Endothelial cell (in vitro differentiated cells): ENCODE measurements at regions not wholly inside any gene's neighbourhood (a gene's known extent, or its start where the extent isn't known, plus 50 kb on each side); places are given as distances from the start of the nearest gene placed in this dataset.

Source experiments
- DNase-seq: peaks from one replicate; pipeline ENCODE4 v3.0.0; 2021; ENCODE audit warnings: low spot score
- H3K27ac Mint-ChIP-seq: one replicate; pipeline ENCODE4 v1.8.0; 2021; ENCODE audit warnings: mixed read lengths, inconsistent platforms; ENCODE audit not compliant: unreplicated experiment
- H3K27me3 Mint-ChIP-seq: one replicate; pipeline ENCODE4 v1.8.0; 2021; ENCODE audit warnings: mild to moderate bottlenecking, moderate library complexity, mixed read lengths, inconsistent platforms; ENCODE audit not compliant: unreplicated experiment
- H3K36me3 Mint-ChIP-seq: one replicate; pipeline ENCODE4 v1.8.0; 2021; ENCODE audit warnings: mild to moderate bottlenecking, low read depth, mixed read lengths, inconsistent platforms; ENCODE audit not compliant: unreplicated experiment
- H3K4me1 Mint-ChIP-seq: one replicate; pipeline ENCODE4 v1.8.0; 2021; ENCODE audit warnings: mild to moderate bottlenecking, mixed read lengths, inconsistent platforms; ENCODE audit not compliant: unreplicated experiment
- H3K4me3 Mint-ChIP-seq: one replicate; pipeline ENCODE4 v1.8.0; 2021; ENCODE audit warnings: mild to moderate bottlenecking, mixed read lengths, inconsistent platforms; ENCODE audit not compliant: unreplicated experiment
- H3K9me3 Mint-ChIP-seq: one replicate; pipeline ENCODE4 v1.8.0; 2021; ENCODE audit warnings: mixed read lengths, inconsistent platforms; ENCODE audit not compliant: unreplicated experiment
- TF ChIP-seq, protein P1 (sequence below): fragments of 200-600 bp; sonication (generic); IDR thresholded peaks from one replicate; pipeline ENCODE4 v1.5.0; 2021; ENCODE audit warnings: antibody characterized with exemption; ENCODE audit not compliant: unreplicated experiment

GRCh38 chr4:131367441-131367840, 1781.7 kb upstream of the PCDH10 start:
- H3K4me3 Mint-ChIP-seq = no peak overlapping the region
- TF ChIP-seq, protein P1, sequence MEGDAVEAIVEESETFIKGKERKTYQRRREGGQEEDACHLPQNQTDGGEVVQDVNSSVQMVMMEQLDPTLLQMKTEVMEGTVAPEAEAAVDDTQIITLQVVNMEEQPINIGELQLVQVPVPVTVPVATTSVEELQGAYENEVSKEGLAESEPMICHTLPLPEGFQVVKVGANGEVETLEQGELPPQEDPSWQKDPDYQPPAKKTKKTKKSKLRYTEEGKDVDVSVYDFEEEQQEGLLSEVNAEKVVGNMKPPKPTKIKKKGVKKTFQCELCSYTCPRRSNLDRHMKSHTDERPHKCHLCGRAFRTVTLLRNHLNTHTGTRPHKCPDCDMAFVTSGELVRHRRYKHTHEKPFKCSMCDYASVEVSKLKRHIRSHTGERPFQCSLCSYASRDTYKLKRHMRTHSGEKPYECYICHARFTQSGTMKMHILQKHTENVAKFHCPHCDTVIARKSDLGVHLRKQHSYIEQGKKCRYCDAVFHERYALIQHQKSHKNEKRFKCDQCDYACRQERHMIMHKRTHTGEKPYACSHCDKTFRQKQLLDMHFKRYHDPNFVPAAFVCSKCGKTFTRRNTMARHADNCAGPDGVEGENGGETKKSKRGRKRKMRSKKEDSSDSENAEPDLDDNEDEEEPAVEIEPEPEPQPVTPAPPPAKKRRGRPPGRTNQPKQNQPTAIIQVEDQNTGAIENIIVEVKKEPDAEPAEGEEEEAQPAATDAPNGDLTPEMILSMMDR = no peak
- no peak overlapping the region for H3K27ac Mint-ChIP-seq
- no peaks in the 10 kb centered on the region for H3K36me3 Mint-ChIP-seq
- H3K4me1 Mint-ChIP-seq = peaks cover 8% of the 10 kb centered on the region
- H3K27me3 Mint-ChIP-seq = no peaks in the 10 kb centered on the region
- H3K9me3 Mint-ChIP-seq = no peaks in the 10 kb centered on the region
- no peak for DNase-seq

DNA sequence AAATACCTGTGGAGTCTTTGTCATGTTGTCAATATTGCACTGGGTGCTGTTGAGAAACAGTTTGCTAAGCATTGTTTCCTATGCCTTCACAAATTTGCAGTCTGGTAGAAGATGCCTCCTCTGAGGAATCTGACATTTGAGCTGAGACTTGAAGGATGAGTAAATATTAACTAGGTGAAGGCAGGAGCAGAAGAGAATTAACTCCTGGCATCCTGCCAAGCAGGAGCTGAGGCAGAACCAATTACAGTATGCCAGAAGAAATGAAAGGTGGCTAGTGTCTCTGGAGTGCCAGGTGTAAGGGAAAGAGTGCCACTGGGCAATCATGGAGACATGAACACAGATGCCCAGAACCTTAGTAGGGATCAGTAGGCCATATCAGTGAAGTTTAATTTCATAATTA, 1778.2 kb upstream of the PCDH10 start:
- DNase-seq = no peak
- H3K4me3 Mint-ChIP-seq = no peak overlapping the region
- H3K9me3 Mint-ChIP-seq = no peaks in the 10 kb centered on the region
- no peaks in the 10 kb centered on the region for H3K36me3 Mint-ChIP-seq
- no peak overlapping the region for H3K27ac Mint-ChIP-seq
- TF ChIP-seq, protein P1 = no peak
- no peaks in the 10 kb centered on the region for H3K27me3 Mint-ChIP-seq
- H3K4me1 Mint-ChIP-seq = no peaks in the 10 kb centered on the region

DNA sequence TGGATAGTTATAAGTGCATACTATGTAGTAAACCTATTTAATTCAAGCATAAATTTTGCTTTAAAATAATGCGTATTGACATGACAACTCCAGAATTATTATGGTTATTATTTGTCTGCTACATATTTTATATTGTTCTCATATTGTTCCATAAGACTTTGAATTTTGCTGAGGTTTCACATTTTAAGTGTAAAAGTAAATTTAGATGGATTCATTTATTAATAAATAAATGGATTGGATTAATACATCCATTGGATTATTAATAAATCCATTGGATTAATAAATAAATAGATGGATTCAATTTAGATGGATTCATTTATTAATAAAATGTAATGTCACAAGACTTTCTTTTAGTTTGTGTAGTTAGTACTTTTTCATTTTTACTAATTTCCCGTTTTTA, 1768.0 kb upstream of the PCDH10 start:
- Mint-ChIP-seq H3K4me3 (no peak overlapping the region), H3K9me3 (no peaks in the 10 kb centered on the region)

DNA sequence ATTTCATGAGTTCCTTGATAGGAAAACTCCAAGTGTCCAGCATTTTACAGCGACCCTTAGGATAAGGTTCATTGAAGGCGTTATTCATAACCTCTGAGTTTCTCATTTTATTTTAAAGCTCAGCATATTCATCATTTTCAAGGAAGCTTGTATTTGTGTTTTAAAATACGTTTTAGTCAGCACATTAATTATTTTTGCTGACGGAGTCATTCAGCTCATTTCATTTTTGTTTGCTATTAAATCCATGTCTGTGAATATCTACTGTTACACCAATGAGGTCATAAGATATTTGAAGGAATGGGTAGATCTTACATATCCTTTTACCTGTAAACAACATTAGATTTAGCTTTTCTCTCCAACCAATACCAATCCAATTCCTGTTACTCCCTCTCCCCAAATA, 1766.3 kb upstream of the PCDH10 start:
- H3K4me3 Mint-ChIP-seq = no peak overlapping the region
- no peaks in the 10 kb centered on the region for H3K27me3 Mint-ChIP-seq
- TF ChIP-seq, protein P1 = no peak
- no peaks in the 10 kb centered on the region for H3K9me3 Mint-ChIP-seq
- DNase-seq = no peak
- no peaks in the 10 kb centered on the region for H3K4me1 Mint-ChIP-seq
- no peak overlapping the region for H3K27ac Mint-ChIP-seq
- H3K36me3 Mint-ChIP-seq = no peaks in the 10 kb centered on the region

More for the DNA sequence above, 1768.0 kb upstream of the PCDH10 start:
- no peaks in the 10 kb centered on the region for H3K27me3 Mint-ChIP-seq
- TF ChIP-seq, protein P1 = no peak
- no peak for DNase-seq
- H3K4me1 Mint-ChIP-seq = no peaks in the 10 kb centered on the region
- no peaks in the 10 kb centered on the region for H3K36me3 Mint-ChIP-seq
- no peak overlapping the region for H3K27ac Mint-ChIP-seq

- H3K9me3 Mint-ChIP-seq = no peaks in the 10 kb centered on the region
- TF ChIP-seq, protein P1 = no peak
- H3K27me3 Mint-ChIP-seq = no peaks in the 10 kb centered on the region
- H3K36me3 Mint-ChIP-seq = no peaks in the 10 kb centered on the region
- H3K4me1 Mint-ChIP-seq = no peaks in the 10 kb centered on the region
- no peak overlapping the region for H3K4me3 Mint-ChIP-seq
- H3K27ac Mint-ChIP-seq = no peak overlapping the region
- no peak for DNase-seq
Observed at GRCh38 chr4:131388277-131388676, 1760.8 kb upstream of the PCDH10 start.
